ENCODE measurements at regions not wholly inside any gene's neighbourhood (a gene's known extent, or its start where the extent isn't known, plus 50 kb on each side); places are given as distances from the start of the nearest gene placed in this dataset.

- Histone ChIP-seq H3K27me3 (ENCODE audit: control insufficient read depth, insufficient read depth, low read length) (no peaks in the 10 kb centered on the region), H3K4me3 (ENCODE audit: low read depth, low read length) (no peak overlapping the region), H3K9me3 (ENCODE audit: control insufficient read depth, insufficient read depth, low read length) (no peaks in the 10 kb centered on the region), H3K27ac (ENCODE audit: low read depth, low read length) (no peak overlapping the region)
- DNase-seq (ENCODE audit: low read depth, low spot score) = no peak
- POLR2A ChIA-PET = no interaction called here
- CTCF ChIA-PET = no interaction called here
- no peak for TF ChIP-seq CTCF (IDR thresholded peaks at IDR 0.05; ENCODE audit: low read depth, low read length)
These were observed 368.7 kb downstream of the HAO1 start for GRCh38 chr20:7571521-7572055.

DNA sequence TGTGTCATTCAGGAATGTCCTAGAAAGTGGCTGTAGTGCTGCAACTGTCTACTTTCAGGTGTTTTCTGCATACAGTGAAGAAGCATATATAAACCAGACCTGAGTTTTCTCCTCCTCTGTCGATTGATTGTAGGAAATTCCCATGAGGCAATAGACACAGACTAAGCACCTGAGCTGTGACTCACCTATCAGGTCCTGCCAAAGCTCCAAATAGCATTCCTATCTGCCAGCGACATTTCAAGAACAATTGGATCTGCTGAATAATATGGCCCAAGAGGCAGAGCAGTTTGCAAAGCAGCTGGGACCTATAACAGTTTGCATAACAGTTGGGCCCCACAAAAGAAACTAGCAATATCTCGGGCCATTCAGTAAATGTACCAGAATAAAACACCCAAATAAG is 360.4 kb downstream of the HAO1 start:
- no peaks in the 10 kb centered on the region for H3K27me3 ChIP-seq (ENCODE audit: control insufficient read depth, insufficient read depth, low read length)
- no peak for DNase-seq (ENCODE audit: low read depth, low spot score)
- CTCF ChIA-PET = no interaction called here
- no peak for TF ChIP-seq CTCF (IDR thresholded peaks at IDR 0.05; ENCODE audit: low read depth, low read length)
- H3K27ac ChIP-seq (ENCODE audit: low read depth, low read length) = no peak overlapping the region
- H3K4me3 ChIP-seq (ENCODE audit: low read depth, low read length) = no peak overlapping the region
- no peaks in the 10 kb centered on the region for H3K9me3 ChIP-seq (ENCODE audit: control insufficient read depth, insufficient read depth, low read length)
- POLR2A ChIA-PET = no interaction called here

DNA sequence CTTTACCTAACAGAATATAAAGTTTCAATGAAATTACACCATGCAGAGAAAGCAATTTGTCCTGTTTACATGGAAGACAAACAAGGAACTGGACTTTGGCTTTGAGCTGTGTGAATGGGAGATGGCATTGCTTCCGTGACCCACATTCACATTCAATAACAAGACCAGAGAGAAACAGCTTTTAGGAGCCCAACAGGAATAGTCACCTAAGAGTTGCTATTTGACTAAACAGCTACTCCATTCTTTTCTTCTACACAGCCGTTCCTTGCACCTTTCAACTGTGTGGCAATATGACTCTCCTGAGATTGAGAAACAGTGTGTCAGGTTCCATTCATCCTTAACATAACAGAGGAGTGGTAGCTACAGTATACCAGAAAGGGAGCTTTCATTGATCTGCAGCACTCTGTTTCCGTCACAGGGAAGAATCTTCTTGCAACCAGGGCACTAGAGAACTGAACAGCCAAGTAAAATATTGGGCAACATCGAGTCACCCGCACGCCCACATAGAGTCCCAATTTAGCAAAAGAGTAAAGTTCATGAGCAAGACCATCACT is 355.1 kb downstream of the HAO1 start:
- TF ChIP-seq CTCF (IDR thresholded peaks at IDR 0.05; ENCODE audit: low read depth, low read length) = no peak
- CTCF ChIA-PET = no interaction called here
- no peak for DNase-seq (ENCODE audit: low read depth, low spot score)
- Histone ChIP-seq H3K4me3 (ENCODE audit: low read depth, low read length) (no peak overlapping the region), H3K27ac (ENCODE audit: low read depth, low read length) (no peak overlapping the region), H3K27me3 (ENCODE audit: control insufficient read depth, insufficient read depth, low read length) (no peaks in the 10 kb centered on the region), H3K9me3 (ENCODE audit: control insufficient read depth, insufficient read depth, low read length) (no peaks in the 10 kb centered on the region)
- POLR2A ChIA-PET = no interaction called here

- no peaks in the 10 kb centered on the region for H3K9me3 ChIP-seq (ENCODE audit: control insufficient read depth, insufficient read depth, low read length)
- no peaks in the 10 kb centered on the region for H3K27me3 ChIP-seq (ENCODE audit: control insufficient read depth, insufficient read depth, low read length)
- POLR2A ChIA-PET = no interaction called here
- H3K27ac ChIP-seq (ENCODE audit: low read depth, low read length) = no peak overlapping the region
- TF ChIP-seq CTCF (IDR thresholded peaks at IDR 0.05; ENCODE audit: low read depth, low read length) = no peak
- CTCF ChIA-PET = no interaction called here
- no peak for DNase-seq (ENCODE audit: low read depth, low spot score)
- H3K4me3 ChIP-seq (ENCODE audit: low read depth, low read length) = no peak overlapping the region
These were observed 353.8 kb downstream of the HAO1 start for GRCh38 chr20:7586481-7586880.

- ChIA-PET POLR2A (no interaction called here), CTCF (no interaction called here)
- DNase-seq (ENCODE audit: low read depth, low spot score) = no peak
- Histone ChIP-seq H3K9me3 (ENCODE audit: control insufficient read depth, insufficient read depth, low read length) (no peaks in the 10 kb centered on the region), H3K27ac (ENCODE audit: low read depth, low read length) (no peak overlapping the region), H3K4me3 (ENCODE audit: low read depth, low read length) (no peak overlapping the region), H3K27me3 (ENCODE audit: control insufficient read depth, insufficient read depth, low read length) (no peaks in the 10 kb centered on the region)
- TF ChIP-seq CTCF (IDR thresholded peaks at IDR 0.05; ENCODE audit: low read depth, low read length) = no peak
These were observed 351.1 kb downstream of the HAO1 start for GRCh38 chr20:7589164-7589563.
